HG02938 (cell line): ENCODE measurements at regions not wholly inside any gene's neighbourhood (a gene's known extent, or its start where the extent isn't known, plus 50 kb on each side); places are given as distances from the start of the nearest gene placed in this dataset.
"Not testable (repeated sequence)": the region's sequence is repeated elsewhere in the genome, so short reads cannot be mapped to it uniquely, and the experiment has no call there.

Experiments
- ATAC-seq: cut with Tn5 transposase; IDR thresholded peaks from one replicate; pipeline ENCODE4 v1.9.1; 2021; ENCODE audit warnings: mild to moderate bottlenecking, moderate library complexity; ENCODE audit not compliant: unreplicated experiment

- ATAC-seq: not testable (repeated sequence)
These were observed 60.2 kb upstream of the PLGLB2 start for GRCh38 chr2:87687550-87688270.

GRCh38 chr2:87691899-87692592 is 55.8 kb upstream of the PLGLB2 start:
- not testable (repeated sequence) for ATAC-seq

GRCh38 chr2:87692914-87693313 is 55.0 kb upstream of the PLGLB2 start:
- not testable (repeated sequence) for ATAC-seq

DNA sequence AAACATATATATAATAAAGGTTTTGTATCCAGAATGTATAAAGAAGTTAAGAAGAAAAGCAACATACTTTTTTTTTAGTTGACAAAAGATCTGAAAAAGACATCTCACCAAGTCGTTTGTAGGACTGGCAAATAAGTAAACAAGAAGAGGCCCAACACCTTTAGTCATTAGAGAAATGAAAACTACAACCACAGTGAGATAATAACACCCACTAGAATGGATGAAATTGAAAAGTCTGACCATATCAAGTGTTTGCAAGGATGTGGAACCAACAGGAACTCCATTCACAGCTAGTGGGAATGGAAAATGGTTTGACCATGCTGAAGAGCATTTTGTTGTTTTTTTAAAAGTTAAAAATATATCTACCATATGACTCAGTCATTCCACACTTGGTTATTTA is 54.0 kb upstream of the PLGLB2 start:
- ATAC-seq: not testable (repeated sequence)

DNA sequence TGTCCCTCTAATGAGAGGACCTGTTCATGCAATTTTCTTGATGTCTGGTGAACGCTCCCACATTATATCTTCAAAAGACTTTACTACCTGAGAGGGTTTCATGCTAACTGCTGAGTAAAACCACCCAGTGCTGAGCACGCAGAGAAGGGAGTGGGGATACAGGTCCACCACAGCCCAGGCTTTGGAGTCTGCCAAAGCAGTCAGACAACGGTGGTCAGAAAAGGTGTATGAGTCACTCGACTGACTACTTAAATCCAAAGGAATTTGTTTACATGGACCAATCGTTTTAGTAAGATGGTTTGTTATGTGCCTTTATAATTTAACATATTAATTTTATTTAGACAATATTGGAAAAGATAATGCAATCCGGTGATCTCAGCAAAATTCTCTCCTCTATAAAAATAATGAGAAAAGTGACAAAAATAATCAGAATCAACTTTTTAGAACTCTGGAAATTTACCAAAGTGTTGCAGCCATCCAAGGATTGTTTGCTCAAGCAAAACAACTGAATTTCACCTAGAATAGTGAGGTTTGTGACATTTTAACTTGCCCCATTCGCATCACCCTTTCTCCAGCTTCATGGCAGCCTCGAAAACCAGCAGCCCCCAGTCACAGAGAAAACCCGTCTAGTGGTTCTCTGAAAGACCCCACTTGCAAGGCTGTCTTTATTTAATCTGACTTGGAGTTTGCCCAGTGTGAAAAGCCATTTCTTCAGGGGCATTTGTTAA is 52.1 kb upstream of the PLGLB2 start:
- not testable (repeated sequence) for ATAC-seq
